Inflammatory macrophage (primary cell): ENCODE measurements at regions not wholly inside any gene's neighbourhood (a gene's known extent, or its start where the extent isn't known, plus 50 kb on each side); places are given as distances from the start of the nearest gene placed in this dataset.
"Not testable (repeated sequence)": the region's sequence is repeated elsewhere in the genome, so short reads cannot be mapped to it uniquely, and the experiment has no call there.

Source experiments
- DNase-seq, 2 donors: peaks; one replicate each; pipeline ENCODE4 v3.0.0-alpha.2; 2020 to 2022

- no peak for DNase-seq
Measured at GRCh38 chr7:24057243-24057642, 226.7 kb upstream of the NPY start.

- DNase-seq = no peak
Measured at GRCh38 chr7:24058953-24059352, 225.0 kb upstream of the NPY start.

- no peak for DNase-seq
Measured at GRCh38 chr7:24059775-24060174, 224.2 kb upstream of the NPY start.

GRCh38 chr7:24063721-24064120 is 220.3 kb upstream of the NPY start:
- DNase-seq = no peak

- DNase-seq = no peak
Measured at GRCh38 chr7:24069751-24070150, 214.2 kb upstream of the NPY start.

- no peak for DNase-seq
Measured at GRCh38 chr7:24073651-24074420, 210.2 kb upstream of the NPY start.

GRCh38 chr7:24075426-24075810 is 208.6 kb upstream of the NPY start:
- no peak for DNase-seq

GRCh38 chr7:24082826-24083225 is 201.2 kb upstream of the NPY start:
- DNase-seq = no peak

- no peak for DNase-seq
Measured at GRCh38 chr7:24102988-24103387, 181.0 kb upstream of the NPY start.

- DNase-seq = no peak
Measured at GRCh38 chr7:24108906-24109376, 175.0 kb upstream of the NPY start.

- no peak for DNase-seq
Measured at GRCh38 chr7:24110056-24110455, 173.9 kb upstream of the NPY start.

- no peak for DNase-seq
Measured at GRCh38 chr7:24113506-24113905, 170.5 kb upstream of the NPY start.

- no peak for DNase-seq
Measured at GRCh38 chr7:24115661-24116060, 168.3 kb upstream of the NPY start.

GRCh38 chr7:24117903-24118499 is 166.0 kb upstream of the NPY start:
- DNase-seq = not testable (repeated sequence)

GRCh38 chr7:24119852-24120251 is 164.1 kb upstream of the NPY start:
- no peak for DNase-seq

GRCh38 chr7:24123076-24123475 is 160.9 kb upstream of the NPY start:
- DNase-seq = no peak

- DNase-seq = no peak
Measured at GRCh38 chr7:24125765-24126164, 158.2 kb upstream of the NPY start.

GRCh38 chr7:24127930-24128329 is 156.1 kb upstream of the NPY start:
- DNase-seq = no peak

GRCh38 chr7:24129597-24129996 is 154.4 kb upstream of the NPY start:
- no peak for DNase-seq

GRCh38 chr7:24130631-24131030 is 153.4 kb upstream of the NPY start:
- DNase-seq = no peak

GRCh38 chr7:24133691-24134090 is 150.3 kb upstream of the NPY start:
- DNase-seq = no peak

GRCh38 chr7:24134535-24134934 is 149.5 kb upstream of the NPY start:
- no peak for DNase-seq

- no peak for DNase-seq
Measured at GRCh38 chr7:24135003-24135817, 148.8 kb upstream of the NPY start.

GRCh38 chr7:24137338-24137737 is 146.7 kb upstream of the NPY start:
- DNase-seq = no peak
